Gastrocnemius medialis (tissue), 4 donors: ENCODE measurements at regions not wholly inside any gene's neighbourhood (a gene's known extent, or its start where the extent isn't known, plus 50 kb on each side); places are given as distances from the start of the nearest gene placed in this dataset.

Experiments
- POLR2A ChIP-seq, 2 donors: fragments of 450-650 bp; IDR thresholded peaks; one replicate each; pipeline ENCODE4 v1.6.1; 2017; ENCODE audit warnings: antibody characterized with exemption in 2 of 2, mild to moderate bottlenecking in 2 of 2, moderate library complexity in 2 of 2
- TF ChIP-seq, protein P1 (sequence below), 5 experiments: fragments of 450-650 bp in 3 of 5; fragments of 200-600 bp in 2 of 5; sonication (generic) in 2 of 5; IDR thresholded peaks in 4 of 5; conservative IDR thresholded peaks in 1 of 5; 1 replicate in 4 of 5; 2 replicates in 1 of 5; pipeline ENCODE4 v1.5.1; 2016 to 2019; ENCODE audit warnings: antibody characterized with exemption in 5 of 5, mild to moderate bottlenecking in 3 of 5, moderate library complexity in 3 of 5

DNA sequence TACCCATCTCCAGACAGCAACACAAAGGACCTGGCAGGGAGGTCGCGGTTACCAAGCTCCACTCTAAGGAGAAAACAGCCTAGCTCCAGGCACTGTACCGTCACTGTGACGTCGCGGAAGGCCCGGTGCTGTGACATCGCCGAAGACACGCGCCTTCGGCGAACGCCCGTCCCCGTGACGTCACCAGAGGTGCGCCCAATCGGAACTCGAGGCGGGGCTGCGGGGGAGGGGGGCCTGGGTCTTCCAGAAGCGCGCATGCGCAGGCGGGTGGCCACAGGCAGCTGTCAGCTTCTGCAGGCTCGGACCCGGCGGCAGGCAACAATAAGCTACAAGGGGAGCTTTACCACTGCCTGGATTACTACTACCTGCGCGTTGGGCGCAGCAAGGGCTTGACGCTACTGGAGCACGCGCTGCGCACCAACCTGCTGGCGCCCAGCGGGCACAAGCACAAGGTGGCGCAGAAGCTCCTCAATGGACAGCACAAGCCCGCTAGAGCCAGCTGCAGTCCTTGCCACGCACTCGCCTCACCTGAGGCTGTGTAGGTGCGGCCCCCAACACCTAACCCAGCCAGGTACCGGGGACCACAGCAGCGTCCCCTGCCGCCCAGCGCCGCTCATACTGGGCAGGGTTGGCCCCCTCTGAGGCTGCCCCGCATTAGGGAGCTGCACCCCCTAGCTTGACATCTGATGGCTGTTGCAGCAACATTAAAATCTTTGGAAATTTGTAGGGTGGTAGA is 208.4 kb downstream of the TPST1 start:
- TF ChIP-seq POLR2A (IDR thresholded peaks at IDR 0.05), result no peak
- TF ChIP-seq, protein P1, sequence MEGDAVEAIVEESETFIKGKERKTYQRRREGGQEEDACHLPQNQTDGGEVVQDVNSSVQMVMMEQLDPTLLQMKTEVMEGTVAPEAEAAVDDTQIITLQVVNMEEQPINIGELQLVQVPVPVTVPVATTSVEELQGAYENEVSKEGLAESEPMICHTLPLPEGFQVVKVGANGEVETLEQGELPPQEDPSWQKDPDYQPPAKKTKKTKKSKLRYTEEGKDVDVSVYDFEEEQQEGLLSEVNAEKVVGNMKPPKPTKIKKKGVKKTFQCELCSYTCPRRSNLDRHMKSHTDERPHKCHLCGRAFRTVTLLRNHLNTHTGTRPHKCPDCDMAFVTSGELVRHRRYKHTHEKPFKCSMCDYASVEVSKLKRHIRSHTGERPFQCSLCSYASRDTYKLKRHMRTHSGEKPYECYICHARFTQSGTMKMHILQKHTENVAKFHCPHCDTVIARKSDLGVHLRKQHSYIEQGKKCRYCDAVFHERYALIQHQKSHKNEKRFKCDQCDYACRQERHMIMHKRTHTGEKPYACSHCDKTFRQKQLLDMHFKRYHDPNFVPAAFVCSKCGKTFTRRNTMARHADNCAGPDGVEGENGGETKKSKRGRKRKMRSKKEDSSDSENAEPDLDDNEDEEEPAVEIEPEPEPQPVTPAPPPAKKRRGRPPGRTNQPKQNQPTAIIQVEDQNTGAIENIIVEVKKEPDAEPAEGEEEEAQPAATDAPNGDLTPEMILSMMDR (IDR thresholded peaks at IDR 0.05 in 4 of 5, conservative IDR thresholded peaks at IDR 0.05 in 1 of 5), result peak in 4 of 5 experiments; percentile 10 to 32 (median 30)
